ENCODE measurements at regions not wholly inside any gene's neighbourhood (a gene's known extent, or its start where the extent isn't known, plus 50 kb on each side); places are given as distances from the start of the nearest gene placed in this dataset.

- in situ Hi-C loops (cut with MboI; ENCODE audit: low sequenced_read_pairs, unreplicated experiment), result no loop called here
- TF ChIP-seq CTCF (IDR thresholded peaks at IDR 0.05; ENCODE audit: borderline replicate concordance, control extremely low read depth, extremely low read depth, insufficient read depth, missing control alignments), result no peak
- no peak for DNase-seq (ENCODE audit: low spot score)
These were observed 515.4 kb upstream of the FZD8 start for GRCh38 chr10:36157486-36157885.

GRCh38 chr10:36148207-36148606 lies 506.1 kb upstream of the FZD8 start:
- no peak for TF ChIP-seq CTCF (IDR thresholded peaks at IDR 0.05; ENCODE audit: borderline replicate concordance, control extremely low read depth, extremely low read depth, insufficient read depth, missing control alignments)
- in situ Hi-C loops (cut with MboI; ENCODE audit: low sequenced_read_pairs, unreplicated experiment), result no loop called here
- DNase-seq (ENCODE audit: low spot score), result no peak

GRCh38 chr10:36147529-36147928 lies 505.4 kb upstream of the FZD8 start:
- no peak for DNase-seq (ENCODE audit: low spot score)
- TF ChIP-seq CTCF (IDR thresholded peaks at IDR 0.05; ENCODE audit: borderline replicate concordance, control extremely low read depth, extremely low read depth, insufficient read depth, missing control alignments), result no peak
- in situ Hi-C loops (cut with MboI; ENCODE audit: low sequenced_read_pairs, unreplicated experiment), result no loop called here

GRCh38 chr10:36141856-36142560 lies 499.9 kb upstream of the FZD8 start:
- in situ Hi-C loops (cut with MboI; ENCODE audit: low sequenced_read_pairs, unreplicated experiment), result no loop called here
- no peak for TF ChIP-seq CTCF (IDR thresholded peaks at IDR 0.05; ENCODE audit: borderline replicate concordance, control extremely low read depth, extremely low read depth, insufficient read depth, missing control alignments)

GRCh38 chr10:36129051-36129450 lies 487.0 kb upstream of the FZD8 start:
- in situ Hi-C loops (cut with MboI; ENCODE audit: low sequenced_read_pairs, unreplicated experiment), result no loop called here
- no peak for TF ChIP-seq CTCF (IDR thresholded peaks at IDR 0.05; ENCODE audit: borderline replicate concordance, control extremely low read depth, extremely low read depth, insufficient read depth, missing control alignments)
- no peak for DNase-seq (ENCODE audit: low spot score)

More at GRCh38 chr10:36141856-36142560, 499.9 kb upstream of the FZD8 start:
- DNase-seq (ENCODE audit: low spot score), result no peak

GRCh38 chr10:36126076-36126475 lies 484.0 kb upstream of the FZD8 start:
- no peak for DNase-seq (ENCODE audit: low spot score)
- in situ Hi-C loops (cut with MboI; ENCODE audit: low sequenced_read_pairs, unreplicated experiment), result no loop called here
- no peak for TF ChIP-seq CTCF (IDR thresholded peaks at IDR 0.05; ENCODE audit: borderline replicate concordance, control extremely low read depth, extremely low read depth, insufficient read depth, missing control alignments)
